IMR-90 (cell line): ENCODE measurements at regions not wholly inside any gene's neighbourhood (a gene's known extent, or its start where the extent isn't known, plus 50 kb on each side); places are given as distances from the start of the nearest gene placed in this dataset.

Experiments
- ATAC-seq: fragments of 200-7000 bp; cut with Tn5 transposase; 2 replicates; pipeline ENCODE4 v1.9.1; 2020; ENCODE audit warnings: low read depth, mild to moderate bottlenecking, moderate library complexity
- BruUV-seq: library from RNA; stranded (reverse); fragments of 400-500 nt; replicated peaks from 2 replicates; lab custom pipeline; 2021; lab: Mats Ljungman, UMichigan
- CTCF ChIA-PET: fragments of 300-600 bp; formaldehyde crosslinking; extraction: SDS; loops from one replicate; lab custom pipeline; 2021; ENCODE audit warnings: antibody characterized with exemption; lab: Yijun Ruan, JAX
- POLR2A ChIA-PET: fragments of 300-600 bp; sonication (Branson Sonifier 250); formaldehyde crosslinking; loops from one replicate; lab custom pipeline; 2022; ENCODE audit warnings: antibody characterized with exemption; ENCODE audit not compliant: unreplicated experiment; lab: Charles Lee
- DNase-seq: peaks from one replicate; pipeline ENCODE4 v3.0.0; 2013
- H2AFZ ChIP-seq: replicated peaks from 2 replicates; pipeline ENCODE3; 2013; ENCODE audit warnings: low read length, mild to moderate bottlenecking; ENCODE audit not compliant: poor library complexity
- H2AK5ac ChIP-seq: 2 replicates; pipeline ENCODE4 v1.6.1; 2013; ENCODE audit warnings: low read depth, low read length, inconsistent platforms
- H2AK9ac ChIP-seq: replicated peaks from 2 replicates; pipeline ENCODE3; 2013; ENCODE audit warnings: mild to moderate bottlenecking, low read depth, low read length, moderate library complexity; ENCODE audit not compliant: poor library complexity
- H2BK120ac ChIP-seq: 2 replicates; pipeline ENCODE4 v1.6.1; 2013; ENCODE audit warnings: low read depth, low read length, inconsistent platforms
- H2BK15ac ChIP-seq: 3 replicates; pipeline ENCODE4 v1.6.1; 2013; ENCODE audit warnings: low read depth, low read length, inconsistent platforms
- H2BK20ac ChIP-seq: 2 replicates; pipeline ENCODE4 v1.6.1; 2013; ENCODE audit warnings: low read depth, mild to moderate bottlenecking, inconsistent platforms, low read length, moderate library complexity
- H2BK5ac ChIP-seq: 2 replicates; pipeline ENCODE4 v1.6.1; 2013; ENCODE audit warnings: mild to moderate bottlenecking, low read depth, low read length, inconsistent platforms; ENCODE audit not compliant: poor library complexity, severe bottlenecking
- H3K14ac ChIP-seq: replicated peaks from 2 replicates; pipeline ENCODE4 v1.6.1; 2013; ENCODE audit warnings: low read depth, low read length, inconsistent platforms
- H3K18ac ChIP-seq: 2 replicates; pipeline ENCODE4 v1.6.1; 2013; ENCODE audit warnings: low read depth, low read length, control low read depth
- H3K23ac ChIP-seq: 2 replicates; pipeline ENCODE4 v1.6.1; 2013; ENCODE audit warnings: low read depth, low read length, inconsistent platforms
- H3K27ac ChIP-seq: 2 replicates; pipeline ENCODE4 v1.5.1; 2013; ENCODE audit warnings: mild to moderate bottlenecking, control low read depth, low read length; ENCODE audit not compliant: insufficient read depth
- H3K27me3 ChIP-seq: 2 replicates; pipeline ENCODE4 v1.6.1; 2013; ENCODE audit warnings: low read length; ENCODE audit not compliant: control insufficient read depth, insufficient read depth
- H3K36me3 ChIP-seq: 2 replicates; pipeline ENCODE4 v1.6.1; 2013; ENCODE audit warnings: low read length, mixed read lengths; ENCODE audit not compliant: control insufficient read depth, insufficient read depth
- H3K4ac ChIP-seq: 2 replicates; pipeline ENCODE4 v1.6.1; 2013; ENCODE audit warnings: low read depth, low read length, inconsistent platforms
- H3K4me1 ChIP-seq: 2 replicates; pipeline ENCODE4 v1.6.1; 2013; ENCODE audit warnings: low read length, mixed read lengths; ENCODE audit not compliant: control insufficient read depth, insufficient read depth
- H3K4me2 ChIP-seq: 2 replicates; pipeline ENCODE4 v1.6.1; 2013; ENCODE audit warnings: low read depth, mild to moderate bottlenecking, control low read depth, low read length, moderate library complexity
- H3K4me3 ChIP-seq: 2 replicates; pipeline ENCODE4 v1.5.1; 2013; ENCODE audit warnings: low read depth, mild to moderate bottlenecking, control low read depth, low read length, moderate library complexity; ENCODE audit not compliant: insufficient read depth
- H3K56ac ChIP-seq: 2 replicates; pipeline ENCODE4 v1.6.1; 2013; ENCODE audit warnings: low read length, inconsistent platforms; ENCODE audit not compliant: insufficient read depth; ENCODE audit errors: extremely low read depth
- H3K79me1 ChIP-seq, 2 experiments: 2 replicates each; pipeline ENCODE4 v1.6.1; 2013; ENCODE audit warnings: low read length in 2 of 2, inconsistent platforms in 1 of 2, low read depth in 1 of 2
- H3K9ac ChIP-seq: 2 replicates; pipeline ENCODE4 v1.6.1; 2013; ENCODE audit warnings: low read depth, low read length, control low read depth
- H3K9me1 ChIP-seq: 2 replicates; pipeline ENCODE4 v1.6.1; 2013; ENCODE audit warnings: low read length, inconsistent platforms; ENCODE audit not compliant: insufficient read depth
- H3K9me3 ChIP-seq: 2 replicates; pipeline ENCODE4 v1.6.1; 2013; ENCODE audit warnings: low read length; ENCODE audit not compliant: control insufficient read depth, insufficient read depth
- H4K20me1 ChIP-seq: 2 replicates; pipeline ENCODE4 v1.6.1; 2013; ENCODE audit warnings: low read length, inconsistent platforms; ENCODE audit not compliant: insufficient read depth
- H4K5ac ChIP-seq: 2 replicates; pipeline ENCODE4 v1.6.1; 2013; ENCODE audit warnings: mild to moderate bottlenecking, low read depth, low read length, control low read depth
- H4K8ac ChIP-seq, 2 experiments: 2 replicates each; pipeline ENCODE4 v1.6.1; 2013; ENCODE audit warnings: low read depth in 2 of 2, low read length in 2 of 2, control low read depth in 1 of 2, inconsistent platforms in 1 of 2
- H4K91ac ChIP-seq: 2 replicates; pipeline ENCODE4 v1.6.1; 2013; ENCODE audit warnings: low read depth, low read length, inconsistent platforms; ENCODE audit not compliant: insufficient read depth
- BHLHE40 ChIP-seq: fragments of 150-350 bp; IDR thresholded peaks from 2 replicates; pipeline ENCODE4 v1.6.1; 2016; ENCODE audit warnings: mild to moderate bottlenecking, low read depth, low read length
- CEBPB ChIP-seq: IDR thresholded peaks from 2 replicates; pipeline ENCODE4 v1.6.1; 2012; ENCODE audit warnings: low read depth, low read length, improper control_type of control experiment
- CHD1 ChIP-seq: IDR thresholded peaks from 2 replicates; pipeline ENCODE4 v1.6.1; 2012; ENCODE audit warnings: low read depth, low read length, improper control_type of control experiment
- FOS ChIP-seq: fragments of 150-350 bp; IDR thresholded peaks from 2 replicates; pipeline ENCODE4 v1.6.1; 2016; ENCODE audit warnings: low read depth, low read length
- MAFK ChIP-seq: IDR thresholded peaks from 2 replicates; pipeline ENCODE4 v1.6.1; 2012; ENCODE audit warnings: low read depth, low read length, improper control_type of control experiment
- MAZ ChIP-seq: IDR thresholded peaks from 2 replicates; pipeline ENCODE4 v1.6.1; 2012; ENCODE audit warnings: low read depth, mild to moderate bottlenecking, low read length, improper control_type of control experiment, moderate library complexity, borderline replicate concordance
- NFE2L2 ChIP-seq: fragments of 150-350 bp; IDR thresholded peaks from 2 replicates; pipeline ENCODE4 v1.6.1; 2016; ENCODE audit warnings: low read depth, mild to moderate bottlenecking, low read length
- POLR2A ChIP-seq: IDR thresholded peaks from 2 replicates; pipeline ENCODE4 v1.6.1; 2012; ENCODE audit warnings: mild to moderate bottlenecking, low read depth, low read length
- RAD21 ChIP-seq: IDR thresholded peaks from 2 replicates; pipeline ENCODE4 v1.6.1; 2012; ENCODE audit warnings: low read length, improper control_type of control experiment
- RCOR1 ChIP-seq: IDR thresholded peaks from 2 replicates; pipeline ENCODE4 v1.6.1; 2012; ENCODE audit warnings: mild to moderate bottlenecking, low read length, improper control_type of control experiment; ENCODE audit not compliant: insufficient replicate concordance
- RFX5 ChIP-seq: IDR thresholded peaks from 2 replicates; pipeline ENCODE4 v1.8.0; 2012; ENCODE audit warnings: low read depth, mild to moderate bottlenecking, low read length, moderate library complexity
- WGBS, 2 experiments: methylation state at CpG; one replicate each; pipeline versions ENCODE4 v1.1.5 to v1.1.7; 2013; ENCODE audit warnings: missing lambda C conversion rate in 2 of 2; ENCODE audit not compliant: insufficient read length in 1 of 2; ENCODE audit errors: extremely low coverage in 2 of 2; 5-methylcytosine and 5-hydroxymethylcytosine counted together
- dilution Hi-C: fragments of 300-500 bp; cut with HindIII; formaldehyde crosslinking; loops from one replicate; pipeline ENCODE4 v1.14.3; 2018; ENCODE audit warnings: low sequenced_read_pairs; ENCODE audit not compliant: unreplicated experiment
- in situ Hi-C: fragments of 300-500 bp; cut with MboI; formaldehyde crosslinking; loops from 3 replicates; pipeline ENCODE4 v1.14.3; 2019; ENCODE audit warnings: low sequenced_read_pairs, inconsistent platforms, mixed read lengths
- intact Hi-C: fragments of 100-400 bp; cut with micrococcal nuclease; formaldehyde crosslinking; loops from 2 replicates; pipeline ENCODE4 v1.10.0; 2022
- TF ChIP-seq, protein P1 (sequence below): conservative IDR thresholded peaks from 2 replicates; pipeline ENCODE4 v1.5.1; 2012; ENCODE audit warnings: mild to moderate bottlenecking, low read depth, low read length, improper control_type of control experiment
- TF ChIP-seq, protein P2 (sequence below): fragments of 150-350 bp; IDR thresholded peaks from 2 replicates; pipeline ENCODE4 v1.6.1; 2017; ENCODE audit warnings: mild to moderate bottlenecking, antibody characterized with exemption, low read length, low read depth
- TF ChIP-seq, protein P3 (sequence below): fragments of 150-350 bp; IDR thresholded peaks from 2 replicates; pipeline ENCODE4 v1.6.1; 2016; ENCODE audit warnings: low read depth, mild to moderate bottlenecking, low read length, moderate library complexity, borderline replicate concordance

DNA sequence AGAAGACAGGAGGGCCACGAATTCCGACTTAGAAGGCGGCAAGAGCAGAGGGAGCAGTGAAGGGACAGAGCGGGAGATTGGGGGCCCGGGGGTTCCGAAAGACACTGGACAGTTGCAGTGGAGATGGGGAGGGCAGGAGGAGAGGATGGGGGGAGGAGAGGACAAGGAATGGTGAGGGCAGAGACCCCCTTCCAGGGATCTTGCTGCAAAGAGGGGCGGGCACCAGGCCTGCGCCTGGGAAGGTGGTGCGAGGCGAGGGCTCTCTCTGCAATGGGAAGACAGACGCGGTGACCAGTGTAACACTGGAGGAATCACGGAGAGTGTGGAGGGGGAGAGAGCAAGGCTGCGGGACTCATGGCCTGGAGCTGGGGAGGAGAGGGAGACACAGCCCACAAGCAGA is 185.2 kb downstream of the RBFOX3 start:
- no peak overlapping the region for H2AK9ac ChIP-seq
- POLR2A ChIA-PET = no interaction called here
- H4K5ac ChIP-seq = no peak overlapping the region
- 70% methylated on average over 10 of the region's 14 CpGs; no CpG with 5 or more reads in 1 of the 2 experiments for WGBS, 2 experiments
- in situ Hi-C loops = no loop called here
- no peak overlapping the region for H4K91ac ChIP-seq
- no peaks in the 10 kb centered on the region for H4K20me1 ChIP-seq
- no peak for TF ChIP-seq RAD21
- TF ChIP-seq NFE2L2 = no peak
- no peak for TF ChIP-seq POLR2A
- TF ChIP-seq, protein P1, sequence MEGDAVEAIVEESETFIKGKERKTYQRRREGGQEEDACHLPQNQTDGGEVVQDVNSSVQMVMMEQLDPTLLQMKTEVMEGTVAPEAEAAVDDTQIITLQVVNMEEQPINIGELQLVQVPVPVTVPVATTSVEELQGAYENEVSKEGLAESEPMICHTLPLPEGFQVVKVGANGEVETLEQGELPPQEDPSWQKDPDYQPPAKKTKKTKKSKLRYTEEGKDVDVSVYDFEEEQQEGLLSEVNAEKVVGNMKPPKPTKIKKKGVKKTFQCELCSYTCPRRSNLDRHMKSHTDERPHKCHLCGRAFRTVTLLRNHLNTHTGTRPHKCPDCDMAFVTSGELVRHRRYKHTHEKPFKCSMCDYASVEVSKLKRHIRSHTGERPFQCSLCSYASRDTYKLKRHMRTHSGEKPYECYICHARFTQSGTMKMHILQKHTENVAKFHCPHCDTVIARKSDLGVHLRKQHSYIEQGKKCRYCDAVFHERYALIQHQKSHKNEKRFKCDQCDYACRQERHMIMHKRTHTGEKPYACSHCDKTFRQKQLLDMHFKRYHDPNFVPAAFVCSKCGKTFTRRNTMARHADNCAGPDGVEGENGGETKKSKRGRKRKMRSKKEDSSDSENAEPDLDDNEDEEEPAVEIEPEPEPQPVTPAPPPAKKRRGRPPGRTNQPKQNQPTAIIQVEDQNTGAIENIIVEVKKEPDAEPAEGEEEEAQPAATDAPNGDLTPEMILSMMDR = no peak
- TF ChIP-seq, protein P2, sequence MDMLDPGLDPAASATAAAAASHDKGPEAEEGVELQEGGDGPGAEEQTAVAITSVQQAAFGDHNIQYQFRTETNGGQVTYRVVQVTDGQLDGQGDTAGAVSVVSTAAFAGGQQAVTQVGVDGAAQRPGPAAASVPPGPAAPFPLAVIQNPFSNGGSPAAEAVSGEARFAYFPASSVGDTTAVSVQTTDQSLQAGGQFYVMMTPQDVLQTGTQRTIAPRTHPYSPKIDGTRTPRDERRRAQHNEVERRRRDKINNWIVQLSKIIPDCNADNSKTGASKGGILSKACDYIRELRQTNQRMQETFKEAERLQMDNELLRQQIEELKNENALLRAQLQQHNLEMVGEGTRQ = no peak
- TF ChIP-seq FOS = no peak
- TF ChIP-seq CEBPB = no peak
- TF ChIP-seq MAZ = no peak
- TF ChIP-seq, protein P3, sequence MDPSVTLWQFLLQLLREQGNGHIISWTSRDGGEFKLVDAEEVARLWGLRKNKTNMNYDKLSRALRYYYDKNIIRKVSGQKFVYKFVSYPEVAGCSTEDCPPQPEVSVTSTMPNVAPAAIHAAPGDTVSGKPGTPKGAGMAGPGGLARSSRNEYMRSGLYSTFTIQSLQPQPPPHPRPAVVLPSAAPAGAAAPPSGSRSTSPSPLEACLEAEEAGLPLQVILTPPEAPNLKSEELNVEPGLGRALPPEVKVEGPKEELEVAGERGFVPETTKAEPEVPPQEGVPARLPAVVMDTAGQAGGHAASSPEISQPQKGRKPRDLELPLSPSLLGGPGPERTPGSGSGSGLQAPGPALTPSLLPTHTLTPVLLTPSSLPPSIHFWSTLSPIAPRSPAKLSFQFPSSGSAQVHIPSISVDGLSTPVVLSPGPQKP = no peak
- TF ChIP-seq RFX5 = no peak
- TF ChIP-seq CHD1 = no peak
- TF ChIP-seq MAFK = no peak
- no peak for TF ChIP-seq BHLHE40
- no peak for TF ChIP-seq RCOR1
- no peaks in the 10 kb centered on the region for H3K79me1 ChIP-seq
- BruUV-seq = no TSS peak
- H3K23ac ChIP-seq = no peak overlapping the region
- no peaks in the 10 kb centered on the region for H3K9me3 ChIP-seq
- no peak overlapping the region for H2AK5ac ChIP-seq
- no peak overlapping the region for H2BK120ac ChIP-seq
- no peak overlapping the region for H2BK5ac ChIP-seq
- intact Hi-C loops = no loop called here
- no peaks in the 10 kb centered on the region for H3K36me3 ChIP-seq
- H2BK15ac ChIP-seq = no peak overlapping the region
- no peaks in the 10 kb centered on the region for H3K9me1 ChIP-seq
- no peak overlapping the region for H3K27ac ChIP-seq
- H3K14ac ChIP-seq = no peak overlapping the region
- H2BK20ac ChIP-seq = no peak overlapping the region
- dilution Hi-C loops = no loop called here
- H2AFZ ChIP-seq = no peak overlapping the region
- H3K4me2 ChIP-seq = no peak overlapping the region
- H3K9ac ChIP-seq = no peak overlapping the region
- no peak overlapping the region for H3K18ac ChIP-seq
- no peaks in the 10 kb centered on the region; the same call in 1 of the 2 replicates for H3K27me3 ChIP-seq
- no peak for DNase-seq
- no peak overlapping the region for H3K4ac ChIP-seq
- no peak overlapping the region for H4K8ac ChIP-seq
- H3K4me1 ChIP-seq = no peaks in the 10 kb centered on the region
- no peak overlapping the region for H3K56ac ChIP-seq
- no peak overlapping the region for H3K4me3 ChIP-seq
- CTCF ChIA-PET = no interaction called here
- no peak for ATAC-seq
